ENCODE measurements at regions not wholly inside any gene's neighbourhood (a gene's known extent, or its start where the extent isn't known, plus 50 kb on each side); places are given as distances from the start of the nearest gene placed in this dataset.

DNA sequence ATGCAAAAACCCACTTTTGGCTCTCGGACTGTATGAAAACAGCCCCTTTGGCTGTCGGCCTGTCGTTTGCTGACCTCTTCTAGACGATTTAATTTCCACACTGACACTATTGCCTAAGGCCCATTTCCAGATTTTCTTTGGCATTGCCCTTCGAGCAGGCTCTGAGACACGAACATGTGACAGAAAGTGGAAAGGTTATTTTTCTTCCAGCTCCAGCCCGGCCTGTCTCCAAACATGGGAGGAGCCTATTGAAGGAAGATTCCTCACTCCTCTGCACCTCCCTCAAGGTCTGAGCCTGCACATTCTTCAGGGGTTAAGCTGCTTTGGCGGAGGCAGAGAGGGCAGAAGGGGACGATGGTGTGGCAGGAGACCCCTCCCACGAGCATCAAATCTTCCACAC lies 85.9 kb upstream of the FOXF1 start:
- DNase-seq (ENCODE audit: low spot score): no peak
- WGBS: 27% methylated on average over 10 of the region's 10 CpGs
- Histone ChIP-seq H3K36me3 (no peaks in the 10 kb centered on the region), H3K9me3 (no peaks in the 10 kb centered on the region), H3K27ac (no peak overlapping the region), H3K4me3 (no peak overlapping the region), H3K27me3 (replicated peaks; ENCODE audit: insufficient read depth) (no peaks in the 10 kb centered on the region), H3K4me1 (replicated peaks) (no peaks in the 10 kb centered on the region)
- TF ChIP-seq POLR2AphosphoS5 (IDR thresholded peaks at IDR 0.05): peak; percentile 40
- no peak for TF ChIP-seq POLR2A (IDR thresholded peaks at IDR 0.05)
- TF ChIP-seq, protein P1, sequence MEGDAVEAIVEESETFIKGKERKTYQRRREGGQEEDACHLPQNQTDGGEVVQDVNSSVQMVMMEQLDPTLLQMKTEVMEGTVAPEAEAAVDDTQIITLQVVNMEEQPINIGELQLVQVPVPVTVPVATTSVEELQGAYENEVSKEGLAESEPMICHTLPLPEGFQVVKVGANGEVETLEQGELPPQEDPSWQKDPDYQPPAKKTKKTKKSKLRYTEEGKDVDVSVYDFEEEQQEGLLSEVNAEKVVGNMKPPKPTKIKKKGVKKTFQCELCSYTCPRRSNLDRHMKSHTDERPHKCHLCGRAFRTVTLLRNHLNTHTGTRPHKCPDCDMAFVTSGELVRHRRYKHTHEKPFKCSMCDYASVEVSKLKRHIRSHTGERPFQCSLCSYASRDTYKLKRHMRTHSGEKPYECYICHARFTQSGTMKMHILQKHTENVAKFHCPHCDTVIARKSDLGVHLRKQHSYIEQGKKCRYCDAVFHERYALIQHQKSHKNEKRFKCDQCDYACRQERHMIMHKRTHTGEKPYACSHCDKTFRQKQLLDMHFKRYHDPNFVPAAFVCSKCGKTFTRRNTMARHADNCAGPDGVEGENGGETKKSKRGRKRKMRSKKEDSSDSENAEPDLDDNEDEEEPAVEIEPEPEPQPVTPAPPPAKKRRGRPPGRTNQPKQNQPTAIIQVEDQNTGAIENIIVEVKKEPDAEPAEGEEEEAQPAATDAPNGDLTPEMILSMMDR (IDR thresholded peaks at IDR 0.05): no peak
- intact Hi-C loops (cut with DNase I): no loop called here

DNA sequence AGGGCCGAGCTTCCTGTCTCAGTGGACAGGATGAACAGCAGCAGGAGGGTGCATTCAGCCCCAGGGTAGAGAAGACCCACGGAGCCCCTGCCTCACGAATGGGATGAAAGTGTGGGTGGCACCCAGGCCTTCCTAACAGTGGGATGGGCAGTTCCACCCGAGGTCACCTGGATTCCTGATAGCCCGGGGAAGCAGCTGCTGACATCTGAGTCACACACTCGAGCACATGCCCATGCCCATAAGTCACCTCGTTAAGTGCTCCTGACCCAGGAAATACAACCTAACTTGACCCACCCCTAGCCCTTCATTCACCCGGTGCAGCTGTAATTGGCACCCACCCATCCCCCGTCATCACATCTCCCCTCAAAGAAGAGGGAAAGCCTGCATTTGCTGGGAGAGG lies 85.3 kb upstream of the FOXF1 start:
- DNase-seq (ENCODE audit: low spot score): no peak
- Histone ChIP-seq H3K9me3 (no peaks in the 10 kb centered on the region), H3K4me3 (no peak overlapping the region), H3K36me3 (no peaks in the 10 kb centered on the region), H3K27me3 (replicated peaks; ENCODE audit: insufficient read depth) (no peaks in the 10 kb centered on the region), H3K4me1 (replicated peaks) (no peaks in the 10 kb centered on the region), H3K27ac (no peak overlapping the region)
- 61% methylated on average over 9 of the region's 9 CpGs for WGBS
- TF ChIP-seq POLR2AphosphoS5 (IDR thresholded peaks at IDR 0.05): no peak
- no peak for TF ChIP-seq POLR2A (IDR thresholded peaks at IDR 0.05)
- TF ChIP-seq, protein P1 (IDR thresholded peaks at IDR 0.05): no peak
- intact Hi-C loops (cut with DNase I): no loop called here

GRCh38 chr16:86426063-86426642 lies 84.2 kb upstream of the FOXF1 start:
- intact Hi-C loops (cut with DNase I): no loop called here
- H3K4me1 ChIP-seq (replicated peaks): no peaks in the 10 kb centered on the region
- TF ChIP-seq POLR2AphosphoS5 (IDR thresholded peaks at IDR 0.05) (no peak), POLR2A (IDR thresholded peaks at IDR 0.05) (no peak)
- TF ChIP-seq, protein P1 (IDR thresholded peaks at IDR 0.05): no peak
- no peak for DNase-seq (ENCODE audit: low spot score)
- H3K27ac ChIP-seq: no peak overlapping the region
- no peaks in the 10 kb centered on the region for H3K9me3 ChIP-seq
- no peak overlapping the region for H3K4me3 ChIP-seq
- H3K36me3 ChIP-seq: no peaks in the 10 kb centered on the region
- 91% methylated on average over 12 of the region's 12 CpGs for WGBS
- no peaks in the 10 kb centered on the region for H3K27me3 ChIP-seq (replicated peaks; ENCODE audit: insufficient read depth)

GRCh38 chr16:86427433-86427851 lies 82.9 kb upstream of the FOXF1 start:
- no peak for TF ChIP-seq POLR2A (IDR thresholded peaks at IDR 0.05)
- TF ChIP-seq POLR2AphosphoS5 (IDR thresholded peaks at IDR 0.05): no peak
- TF ChIP-seq, protein P1 (IDR thresholded peaks at IDR 0.05): no peak
- Histone ChIP-seq H3K36me3 (no peaks in the 10 kb centered on the region), H3K27ac (no peak overlapping the region), H3K27me3 (replicated peaks; ENCODE audit: insufficient read depth) (no peaks in the 10 kb centered on the region), H3K9me3 (no peaks in the 10 kb centered on the region), H3K4me3 (no peak overlapping the region), H3K4me1 (replicated peaks) (no peaks in the 10 kb centered on the region)
- WGBS: 41% methylated on average over 8 of the region's 8 CpGs
- intact Hi-C loops (cut with DNase I): no loop called here
- DNase-seq (ENCODE audit: low spot score): no peak

GRCh38 chr16:86428729-86429517 lies 81.4 kb upstream of the FOXF1 start:
- intact Hi-C loops (cut with DNase I): no loop called here
- no peak overlapping the region for H3K4me3 ChIP-seq
- TF ChIP-seq, protein P1 (IDR thresholded peaks at IDR 0.05): no peak
- TF ChIP-seq POLR2AphosphoS5 (IDR thresholded peaks at IDR 0.05) (no peak), POLR2A (IDR thresholded peaks at IDR 0.05) (no peak)
- no peaks in the 10 kb centered on the region for H3K9me3 ChIP-seq
- peak overlapping the region in 1 of 2 donors; percentile 10 for H3K27ac ChIP-seq
- H3K4me1 ChIP-seq (replicated peaks): no peaks in the 10 kb centered on the region
- H3K27me3 ChIP-seq (replicated peaks; ENCODE audit: insufficient read depth): no peaks in the 10 kb centered on the region
- no peaks in the 10 kb centered on the region for H3K36me3 ChIP-seq
- DNase-seq (ENCODE audit: low spot score): no peak
- WGBS: 65% methylated on average over 12 of the region's 12 CpGs
